ENCODE measurements at regions not wholly inside any gene's neighbourhood (a gene's known extent, or its start where the extent isn't known, plus 50 kb on each side); places are given as distances from the start of the nearest gene placed in this dataset.

- no peaks in the 10 kb centered on the region for H3K27me3 Mint-ChIP-seq
These were observed 554.6 kb downstream of the DSC3 start for GRCh38 chr18:30487962-30488361.

GRCh38 chr18:30486856-30487255 lies 555.7 kb downstream of the DSC3 start:
- Mint-ChIP-seq H3K9me3 (peaks cover 5% of the 10 kb centered on the region), H3K27ac (no peak overlapping the region), H3K36me3 (ENCODE audit: low read depth) (no peaks in the 10 kb centered on the region), H3K4me3 (no peak overlapping the region), H3K27me3 (no peaks in the 10 kb centered on the region), H3K4me1 (no peaks in the 10 kb centered on the region)
- ATAC-seq (replicated peaks) = no peak

More at GRCh38 chr18:30487962-30488361, 554.6 kb downstream of the DSC3 start:
- Mint-ChIP-seq H3K27ac (no peak overlapping the region), H3K36me3 (ENCODE audit: low read depth) (no peaks in the 10 kb centered on the region), H3K9me3 (peaks cover 5% of the 10 kb centered on the region), H3K4me3 (no peak overlapping the region), H3K4me1 (no peaks in the 10 kb centered on the region)
- ATAC-seq (replicated peaks) = no peak

DNA sequence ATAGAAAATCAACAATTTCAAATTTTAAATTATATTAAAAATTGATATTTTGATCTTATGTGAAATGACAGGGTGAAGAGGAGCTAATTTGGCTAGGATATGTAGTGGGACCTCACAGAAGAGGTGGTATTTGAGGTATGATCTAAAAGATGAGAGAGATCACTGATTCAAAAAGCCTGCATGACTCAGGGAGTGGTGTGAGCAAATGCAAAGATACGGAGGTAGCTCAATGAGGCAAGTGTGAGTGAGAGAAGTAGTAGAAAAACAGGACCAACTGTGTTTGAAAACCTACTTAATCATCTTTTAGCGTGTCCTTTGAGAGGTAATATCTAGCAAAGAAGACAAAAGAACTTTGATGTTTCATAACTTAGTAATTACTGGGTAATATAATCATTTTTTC lies 557.5 kb downstream of the DSC3 start:
- ATAC-seq (replicated peaks) = no peak
- no peaks in the 10 kb centered on the region for H3K27me3 Mint-ChIP-seq
- peaks cover 6% of the 10 kb centered on the region for H3K9me3 Mint-ChIP-seq

GRCh38 chr18:30481871-30482270 lies 560.7 kb downstream of the DSC3 start:
- no peak overlapping the region for H3K27ac Mint-ChIP-seq
- H3K36me3 Mint-ChIP-seq (ENCODE audit: low read depth) = no peaks in the 10 kb centered on the region
- H3K9me3 Mint-ChIP-seq = peaks cover 4% of the 10 kb centered on the region
- H3K4me1 Mint-ChIP-seq = no peaks in the 10 kb centered on the region
- H3K4me3 Mint-ChIP-seq = no peak overlapping the region
- no peak for ATAC-seq (replicated peaks)
- H3K27me3 Mint-ChIP-seq = no peaks in the 10 kb centered on the region

More for the DNA sequence above, 557.5 kb downstream of the DSC3 start:
- Mint-ChIP-seq H3K4me3 (no peak overlapping the region), H3K36me3 (ENCODE audit: low read depth) (no peaks in the 10 kb centered on the region), H3K27ac (no peak overlapping the region), H3K4me1 (no peaks in the 10 kb centered on the region)

GRCh38 chr18:30469091-30469490 lies 573.5 kb downstream of the DSC3 start:
- H3K36me3 Mint-ChIP-seq (ENCODE audit: low read depth) = no peaks in the 10 kb centered on the region
- ATAC-seq (replicated peaks) = no peak
- no peak overlapping the region for H3K27ac Mint-ChIP-seq
- no peak overlapping the region for H3K4me3 Mint-ChIP-seq
- H3K27me3 Mint-ChIP-seq = no peaks in the 10 kb centered on the region
- no peaks in the 10 kb centered on the region for H3K4me1 Mint-ChIP-seq
- H3K9me3 Mint-ChIP-seq = peaks cover 15% of the 10 kb centered on the region

DNA sequence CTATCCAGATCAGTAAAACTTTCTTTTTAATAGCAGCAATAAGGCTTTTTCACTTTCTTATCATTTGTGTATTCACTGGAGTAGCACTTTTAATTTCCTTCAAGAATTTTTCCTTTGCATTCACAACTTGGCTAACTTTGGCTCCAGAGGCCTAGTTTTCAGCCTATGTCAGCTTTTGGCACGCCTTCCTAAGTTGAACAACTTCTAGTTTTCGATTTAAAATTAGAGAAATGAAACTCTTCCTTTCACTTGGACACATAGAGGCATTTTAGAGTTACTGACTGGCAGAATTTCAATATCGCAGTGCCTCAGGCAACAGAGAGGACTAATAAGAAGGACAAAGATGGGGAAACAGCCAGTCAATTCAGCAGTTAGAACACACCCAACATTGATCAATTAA lies 577.4 kb downstream of the DSC3 start:
- Mint-ChIP-seq H3K27me3 (no peaks in the 10 kb centered on the region), H3K9me3 (peaks cover 15% of the 10 kb centered on the region), H3K36me3 (ENCODE audit: low read depth) (no peaks in the 10 kb centered on the region), H3K4me3 (no peak overlapping the region), H3K4me1 (no peaks in the 10 kb centered on the region), H3K27ac (no peak overlapping the region)
- no peak for ATAC-seq (replicated peaks)

DNA sequence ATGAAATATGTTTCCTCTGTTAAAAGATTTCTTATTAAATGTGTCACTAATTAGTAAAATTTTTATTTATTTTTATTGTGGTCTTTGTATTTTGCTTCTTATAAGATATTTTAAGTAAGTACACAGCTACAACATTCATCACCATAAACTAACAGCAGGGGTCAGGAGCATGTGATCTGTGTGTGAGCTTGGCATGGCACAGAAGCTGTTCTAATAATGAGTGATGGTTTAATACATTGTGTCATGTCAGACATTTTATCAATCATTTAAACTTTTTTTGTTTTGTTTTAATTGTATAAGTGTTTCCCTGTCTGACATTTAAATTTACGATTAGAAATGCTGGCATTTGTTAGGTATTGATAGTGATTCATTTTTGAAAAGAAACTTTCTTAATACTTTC lies 585.4 kb downstream of the DSC3 start:
- Mint-ChIP-seq H3K4me1 (no peaks in the 10 kb centered on the region), H3K27ac (no peak overlapping the region), H3K27me3 (no peaks in the 10 kb centered on the region), H3K36me3 (ENCODE audit: low read depth) (no peaks in the 10 kb centered on the region), H3K9me3 (peaks cover 5% of the 10 kb centered on the region), H3K4me3 (no peak overlapping the region)
- ATAC-seq (replicated peaks) = no peak

DNA sequence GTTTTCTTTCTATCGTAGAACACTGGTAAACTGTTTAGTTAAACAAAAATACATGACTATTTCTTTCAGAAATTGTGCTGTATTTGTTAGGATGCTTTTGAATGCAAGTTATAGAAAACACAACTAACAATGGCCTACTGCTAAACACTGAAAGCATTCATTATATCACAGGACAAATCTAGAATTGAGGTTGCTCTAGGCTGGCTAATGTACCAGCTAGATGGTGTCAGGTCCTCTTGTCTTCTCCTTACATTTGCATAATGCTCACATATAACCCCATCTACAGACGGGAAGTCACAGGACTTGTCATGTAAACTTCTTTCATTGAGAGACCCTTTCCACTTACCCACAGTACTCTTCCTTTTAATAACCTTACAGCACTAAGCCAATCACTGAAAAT lies 586.8 kb downstream of the DSC3 start:
- Mint-ChIP-seq H3K36me3 (ENCODE audit: low read depth) (no peaks in the 10 kb centered on the region), H3K4me1 (no peaks in the 10 kb centered on the region), H3K27me3 (no peaks in the 10 kb centered on the region), H3K9me3 (peaks cover 5% of the 10 kb centered on the region), H3K27ac (no peak overlapping the region), H3K4me3 (no peak overlapping the region)
- no peak for ATAC-seq (replicated peaks)

GRCh38 chr18:30454920-30455319 lies 587.6 kb downstream of the DSC3 start:
- H3K27me3 Mint-ChIP-seq = no peaks in the 10 kb centered on the region
- H3K4me3 Mint-ChIP-seq = no peak overlapping the region
- no peak overlapping the region for H3K27ac Mint-ChIP-seq
- no peaks in the 10 kb centered on the region for H3K36me3 Mint-ChIP-seq (ENCODE audit: low read depth)
- H3K9me3 Mint-ChIP-seq = peaks cover 3% of the 10 kb centered on the region
- ATAC-seq (replicated peaks) = no peak
- H3K4me1 Mint-ChIP-seq = no peaks in the 10 kb centered on the region

GRCh38 chr18:30451981-30452380 lies 590.6 kb downstream of the DSC3 start:
- no peaks in the 10 kb centered on the region for H3K9me3 Mint-ChIP-seq
- no peak overlapping the region for H3K4me3 Mint-ChIP-seq
- H3K36me3 Mint-ChIP-seq (ENCODE audit: low read depth) = no peaks in the 10 kb centered on the region
- ATAC-seq (replicated peaks) = no peak
- H3K27ac Mint-ChIP-seq = no peak overlapping the region
- no peaks in the 10 kb centered on the region for H3K4me1 Mint-ChIP-seq
- no peaks in the 10 kb centered on the region for H3K27me3 Mint-ChIP-seq

DNA sequence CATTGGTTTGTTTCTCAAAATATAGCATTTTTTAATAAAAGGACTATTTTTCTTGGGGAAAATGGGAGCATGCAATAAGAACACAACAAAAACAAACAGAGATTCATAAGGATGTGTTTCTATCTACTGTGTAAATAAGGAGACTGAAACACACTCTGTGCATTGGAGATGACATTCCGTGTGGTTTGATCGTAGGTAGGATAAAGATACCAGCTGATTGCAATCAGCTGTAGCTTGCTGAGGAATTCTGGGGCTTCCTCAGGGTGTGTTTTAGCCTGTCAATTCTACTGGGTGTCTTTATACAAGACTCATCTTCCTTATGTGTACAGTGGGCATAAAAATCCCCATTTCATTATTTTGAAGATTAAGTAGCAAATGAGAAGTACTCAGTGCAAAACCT lies 591.6 kb downstream of the DSC3 start:
- Mint-ChIP-seq H3K27ac (no peak overlapping the region), H3K27me3 (no peaks in the 10 kb centered on the region)
- no peak for ATAC-seq (replicated peaks)

DNA sequence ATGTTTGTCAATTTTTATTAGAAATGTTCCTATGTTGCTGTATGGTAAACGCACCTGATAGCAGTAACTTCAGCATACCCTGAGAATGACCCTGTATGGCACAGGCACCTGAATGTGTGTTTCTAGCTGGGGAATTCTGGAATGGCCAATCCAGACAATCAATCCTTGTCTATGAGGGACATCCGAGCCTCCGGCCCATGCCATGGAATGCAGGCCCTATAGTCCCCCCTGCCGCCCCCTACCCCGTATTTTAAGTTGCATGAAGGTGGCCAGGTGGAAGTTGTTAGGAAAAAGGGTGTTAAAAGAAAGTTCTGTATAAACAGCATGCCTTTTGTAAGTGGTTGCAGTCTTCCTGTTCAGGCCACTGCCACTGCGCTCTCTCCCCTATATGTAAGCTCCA lies 595.9 kb downstream of the DSC3 start:
- Mint-ChIP-seq H3K4me1 (no peaks in the 10 kb centered on the region), H3K4me3 (no peak overlapping the region), H3K27ac (no peak overlapping the region), H3K36me3 (ENCODE audit: low read depth) (no peaks in the 10 kb centered on the region), H3K27me3 (no peaks in the 10 kb centered on the region), H3K9me3 (peaks cover 5% of the 10 kb centered on the region)
- ATAC-seq (replicated peaks) = no peak

More for the DNA sequence above, 591.6 kb downstream of the DSC3 start:
- no peaks in the 10 kb centered on the region for H3K4me1 Mint-ChIP-seq
- no peaks in the 10 kb centered on the region for H3K36me3 Mint-ChIP-seq (ENCODE audit: low read depth)
- H3K4me3 Mint-ChIP-seq = no peak overlapping the region
- no peaks in the 10 kb centered on the region for H3K9me3 Mint-ChIP-seq

- no peak for ATAC-seq (replicated peaks)
- no peaks in the 10 kb centered on the region for H3K4me1 Mint-ChIP-seq
- H3K9me3 Mint-ChIP-seq = peaks cover 5% of the 10 kb centered on the region
- no peak overlapping the region for H3K4me3 Mint-ChIP-seq
- H3K36me3 Mint-ChIP-seq (ENCODE audit: low read depth) = no peaks in the 10 kb centered on the region
- no peaks in the 10 kb centered on the region for H3K27me3 Mint-ChIP-seq
- no peak overlapping the region for H3K27ac Mint-ChIP-seq
These were observed 598.0 kb downstream of the DSC3 start for GRCh38 chr18:30444544-30444943.

- no peaks in the 10 kb centered on the region for H3K36me3 Mint-ChIP-seq (ENCODE audit: low read depth)
- H3K4me3 Mint-ChIP-seq = no peak overlapping the region
- H3K9me3 Mint-ChIP-seq = peaks cover 17% of the 10 kb centered on the region
- H3K27ac Mint-ChIP-seq = no peak overlapping the region
- ATAC-seq (replicated peaks) = no peak
- no peaks in the 10 kb centered on the region for H3K4me1 Mint-ChIP-seq
- H3K27me3 Mint-ChIP-seq = no peaks in the 10 kb centered on the region
These were observed 602.2 kb downstream of the DSC3 start for GRCh38 chr18:30440351-30440750.

GRCh38 chr18:30439174-30439573 lies 603.4 kb downstream of the DSC3 start:
- Mint-ChIP-seq H3K9me3 (peaks cover 17% of the 10 kb centered on the region), H3K36me3 (ENCODE audit: low read depth) (no peaks in the 10 kb centered on the region), H3K4me3 (no peak overlapping the region), H3K27ac (no peak overlapping the region), H3K27me3 (no peaks in the 10 kb centered on the region), H3K4me1 (no peaks in the 10 kb centered on the region)
- no peak for ATAC-seq (replicated peaks)

- Mint-ChIP-seq H3K9me3 (peaks cover 10% of the 10 kb centered on the region), H3K4me1 (no peaks in the 10 kb centered on the region), H3K27ac (no peak overlapping the region), H3K4me3 (no peak overlapping the region), H3K36me3 (ENCODE audit: low read depth) (no peaks in the 10 kb centered on the region), H3K27me3 (no peaks in the 10 kb centered on the region)
- no peak for ATAC-seq (replicated peaks)
These were observed 610.2 kb downstream of the DSC3 start for GRCh38 chr18:30432349-30432748.

All from activated T-helper 17 cell treated with anti-CD3 and anti-CD28 coated beads, Interleukin-2, amount 50 U/mL, for 72 hours (primary cell).